GM20000 (cell line): ENCODE measurements at regions not wholly inside any gene's neighbourhood (a gene's known extent, or its start where the extent isn't known, plus 50 kb on each side); places are given as distances from the start of the nearest gene placed in this dataset.

Experiments used
- DNase-seq: peaks from one replicate; pipeline ENCODE4 v3.0.0; 2012; ENCODE audit warnings: low spot score
- CTCF ChIP-seq: IDR thresholded peaks from 2 replicates; pipeline ENCODE4 v1.5.1; 2012; ENCODE audit warnings: mild to moderate bottlenecking, control low read depth; ENCODE audit errors: extremely low read depth, missing control alignments

DNA sequence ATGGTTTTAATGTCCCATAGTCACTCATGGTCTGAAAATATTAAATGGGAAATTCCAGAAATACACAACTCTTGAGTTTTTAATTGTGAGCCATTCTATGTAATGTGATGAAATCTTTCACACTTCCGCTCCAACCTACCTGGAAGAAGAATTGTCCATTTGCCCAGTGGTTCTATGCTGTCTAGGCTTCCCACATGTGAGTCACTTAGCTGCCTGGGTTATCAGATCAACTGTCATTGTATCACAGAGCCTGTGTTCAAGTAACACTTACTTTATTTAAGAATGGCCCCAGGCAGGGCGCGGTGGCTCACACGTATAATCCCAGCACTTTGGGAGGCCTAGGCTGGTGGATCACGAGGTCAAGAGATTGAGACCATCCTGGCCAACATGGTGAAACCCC lies 1450.5 kb downstream of the EFNB2 start:
- no peak for DNase-seq
- no peak for TF ChIP-seq CTCF

DNA sequence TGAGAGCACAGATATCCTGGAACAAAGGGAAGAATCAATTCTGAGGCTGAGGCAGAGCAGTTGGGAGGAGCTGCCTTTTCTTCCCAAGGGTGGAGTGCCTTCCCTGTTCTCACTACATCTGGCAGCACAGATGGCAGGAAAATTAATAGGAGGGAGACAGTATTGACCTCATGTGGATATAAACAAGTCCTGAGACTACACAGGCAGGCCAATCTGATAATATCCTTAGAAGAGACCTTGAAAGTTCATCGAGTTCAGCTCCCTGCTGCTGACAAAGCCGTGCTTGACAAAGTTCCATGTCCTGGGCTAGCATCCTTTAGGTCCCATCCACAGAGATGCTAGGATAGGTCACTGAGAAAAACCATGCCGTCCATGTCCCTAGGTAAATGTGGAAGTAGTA lies 1451.5 kb downstream of the EFNB2 start:
- TF ChIP-seq CTCF = no peak

DNA sequence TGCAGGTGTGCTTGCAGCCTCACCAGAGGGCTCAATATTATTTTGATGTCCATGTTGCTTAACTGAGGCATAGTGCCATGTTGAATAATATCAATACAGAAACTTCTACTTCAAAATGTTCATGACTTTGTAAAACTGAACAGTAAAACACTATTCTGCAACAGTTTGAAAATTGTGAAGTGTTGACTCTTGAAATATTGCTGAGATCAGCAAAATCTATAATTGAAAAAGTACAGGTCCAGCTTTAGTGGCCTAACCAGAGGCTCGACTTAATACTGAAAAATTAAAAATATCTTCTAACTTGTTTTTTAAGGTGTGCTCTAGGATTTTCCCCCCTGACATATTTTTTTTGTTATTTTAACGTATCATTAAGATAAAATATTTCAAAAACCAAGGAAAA lies 1460.7 kb downstream of the EFNB2 start:
- TF ChIP-seq CTCF = no peak
- DNase-seq = no peak

More for the DNA sequence above, 1451.5 kb downstream of the EFNB2 start:
- no peak for DNase-seq

DNA sequence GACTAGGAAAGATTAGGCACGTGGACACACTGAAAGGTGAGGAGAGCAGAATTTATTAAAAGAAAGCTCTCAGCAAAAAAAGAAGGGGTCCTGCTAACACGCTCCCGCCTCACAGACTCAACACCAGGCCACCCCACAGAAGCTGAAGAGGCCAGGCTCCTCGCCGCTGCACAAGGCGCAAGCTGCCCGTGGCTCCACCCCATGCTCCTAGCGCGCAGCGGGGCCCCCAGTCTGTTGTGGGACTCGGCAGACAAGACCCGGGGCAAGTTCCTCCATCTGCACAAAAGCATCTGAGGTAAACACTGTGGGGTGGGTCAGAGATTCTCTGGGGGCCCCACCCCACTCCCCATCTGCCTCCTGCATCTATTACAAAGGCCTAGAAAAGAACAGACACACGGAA lies 1462.4 kb downstream of the EFNB2 start:
- TF ChIP-seq CTCF = no peak
- DNase-seq = no peak

GRCh38 chr13:105070452-105070851 lies 1465.0 kb downstream of the EFNB2 start:
- no peak for TF ChIP-seq CTCF
- no peak for DNase-seq

DNA sequence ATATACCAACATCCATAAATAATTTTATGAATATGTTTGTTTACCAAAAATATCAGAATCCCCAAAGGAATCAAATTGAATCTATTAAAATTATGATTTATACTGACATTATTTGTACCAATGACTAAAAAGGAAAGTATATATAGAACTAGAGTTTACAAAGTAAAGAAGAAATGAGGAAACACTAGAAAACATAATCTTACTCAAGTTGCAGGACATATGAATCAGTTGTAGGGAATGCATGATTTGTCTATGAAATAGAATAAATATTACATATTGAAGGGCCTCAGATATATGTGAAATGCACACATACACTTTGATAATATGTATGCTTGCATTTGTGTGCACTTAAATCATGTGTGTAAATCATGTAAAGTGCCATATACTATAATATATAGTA lies 1466.4 kb downstream of the EFNB2 start:
- TF ChIP-seq CTCF = no peak
- no peak for DNase-seq

DNA sequence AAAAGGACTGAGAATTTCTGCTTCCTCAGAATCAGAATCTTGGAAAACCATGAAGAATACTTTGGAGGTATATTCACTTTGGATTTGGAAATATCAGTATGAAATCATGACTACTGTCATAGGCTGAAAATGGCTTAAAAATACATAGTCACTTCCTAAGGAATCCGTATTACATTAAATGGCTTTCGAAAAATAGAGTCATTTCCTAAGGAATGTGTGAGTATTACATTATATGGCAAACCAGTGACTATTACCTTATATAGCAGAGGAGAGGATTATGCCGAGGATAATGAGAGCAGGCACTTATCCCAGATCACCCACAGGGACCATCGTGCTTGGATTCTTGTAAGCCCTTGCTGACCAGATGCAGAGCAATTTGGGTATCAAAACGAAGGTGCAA lies 1471.8 kb downstream of the EFNB2 start:
- no peak for DNase-seq

More for the DNA sequence above, 1471.8 kb downstream of the EFNB2 start:
- TF ChIP-seq CTCF = no peak
